ENCODE measurements at regions not wholly inside any gene's neighbourhood (a gene's known extent, or its start where the extent isn't known, plus 50 kb on each side); places are given as distances from the start of the nearest gene placed in this dataset.
"Not testable (repeated sequence)": the region's sequence is repeated elsewhere in the genome, so short reads cannot be mapped to it uniquely, and the experiment has no call there.

GRCh38 chr4:66602622-66603021 lies 932.3 kb upstream of the EPHA5 start:
- DNase-seq (ENCODE audit: low spot score) = no peak

- DNase-seq (ENCODE audit: low spot score) = no peak
Measured at GRCh38 chr4:66591968-66592367, 921.7 kb upstream of the EPHA5 start.

- DNase-seq (ENCODE audit: low spot score) = no peak
Measured at GRCh38 chr4:66590488-66591215, 920.4 kb upstream of the EPHA5 start.

- DNase-seq (ENCODE audit: low spot score) = no peak
Measured at GRCh38 chr4:66589183-66589582, 918.9 kb upstream of the EPHA5 start.

- no peak for DNase-seq (ENCODE audit: low spot score)
Measured at GRCh38 chr4:66585767-66586166, 915.5 kb upstream of the EPHA5 start.

GRCh38 chr4:66577922-66578321 lies 907.6 kb upstream of the EPHA5 start:
- DNase-seq (ENCODE audit: low spot score) = no peak

GRCh38 chr4:66575008-66575696 lies 904.9 kb upstream of the EPHA5 start:
- no peak for DNase-seq (ENCODE audit: low spot score)

- no peak for DNase-seq (ENCODE audit: low spot score)
Measured at GRCh38 chr4:66574145-66574978, 904.1 kb upstream of the EPHA5 start.

- no peak for DNase-seq (ENCODE audit: low spot score)
Measured at GRCh38 chr4:66572949-66573348, 902.7 kb upstream of the EPHA5 start.

GRCh38 chr4:66571145-66571695 lies 900.9 kb upstream of the EPHA5 start:
- no peak for DNase-seq (ENCODE audit: low spot score)

GRCh38 chr4:66569228-66569627 lies 898.9 kb upstream of the EPHA5 start:
- DNase-seq (ENCODE audit: low spot score) = no peak

- no peak for DNase-seq (ENCODE audit: low spot score)
Measured at GRCh38 chr4:66568431-66568830, 898.1 kb upstream of the EPHA5 start.

- no peak for DNase-seq (ENCODE audit: low spot score)
Measured at GRCh38 chr4:66568001-66568400, 897.7 kb upstream of the EPHA5 start.

GRCh38 chr4:66567551-66567950 lies 897.3 kb upstream of the EPHA5 start:
- no peak for DNase-seq (ENCODE audit: low spot score)

- no peak for DNase-seq (ENCODE audit: low spot score)
Measured at GRCh38 chr4:66565801-66566200, 895.5 kb upstream of the EPHA5 start.

- DNase-seq (ENCODE audit: low spot score) = no peak
Measured at GRCh38 chr4:66564901-66565651, 894.8 kb upstream of the EPHA5 start.

GRCh38 chr4:66562276-66562806 lies 892.1 kb upstream of the EPHA5 start:
- no peak for DNase-seq (ENCODE audit: low spot score)

GRCh38 chr4:66561465-66562053 lies 891.3 kb upstream of the EPHA5 start:
- not testable (repeated sequence) for DNase-seq (ENCODE audit: low spot score)

GRCh38 chr4:66558651-66559050 lies 888.4 kb upstream of the EPHA5 start:
- no peak for DNase-seq (ENCODE audit: low spot score)

GRCh38 chr4:66556651-66557278 lies 886.5 kb upstream of the EPHA5 start:
- no peak for DNase-seq (ENCODE audit: low spot score)

GRCh38 chr4:66555301-66555700 lies 885.0 kb upstream of the EPHA5 start:
- no peak for DNase-seq (ENCODE audit: low spot score)

Measured in germinal center (tissue), 1 donor.